Coronary artery (tissue), 2 donors: ENCODE measurements at regions not wholly inside any gene's neighbourhood (a gene's known extent, or its start where the extent isn't known, plus 50 kb on each side); places are given as distances from the start of the nearest gene placed in this dataset.

ENCODE experiments used
- DNase-seq: peaks from one replicate; pipeline ENCODE4 v3.0.0-alpha.2; 2017; ENCODE audit warnings: low spot score
- H3K27ac ChIP-seq, 2 donors: fragments of 200-600 bp; sonication (generic); one replicate each; pipeline ENCODE4 v1.5.1; 2016 to 2019
- H3K4me3 ChIP-seq: fragments of 200-600 bp; sonication (generic); 2 replicates; pipeline ENCODE4 v1.5.1; 2016; ENCODE audit warnings: mild to moderate bottlenecking, moderate library complexity
- TF ChIP-seq, protein P1 (sequence below): fragments of 200-600 bp; sonication (generic); IDR thresholded peaks from one replicate; pipeline ENCODE4 v1.5.1; 2019; ENCODE audit warnings: antibody characterized with exemption

- H3K4me3 ChIP-seq: no peak overlapping the region
- DNase-seq: no peak
- no peak overlapping the region for H3K27ac ChIP-seq
- TF ChIP-seq, protein P1, sequence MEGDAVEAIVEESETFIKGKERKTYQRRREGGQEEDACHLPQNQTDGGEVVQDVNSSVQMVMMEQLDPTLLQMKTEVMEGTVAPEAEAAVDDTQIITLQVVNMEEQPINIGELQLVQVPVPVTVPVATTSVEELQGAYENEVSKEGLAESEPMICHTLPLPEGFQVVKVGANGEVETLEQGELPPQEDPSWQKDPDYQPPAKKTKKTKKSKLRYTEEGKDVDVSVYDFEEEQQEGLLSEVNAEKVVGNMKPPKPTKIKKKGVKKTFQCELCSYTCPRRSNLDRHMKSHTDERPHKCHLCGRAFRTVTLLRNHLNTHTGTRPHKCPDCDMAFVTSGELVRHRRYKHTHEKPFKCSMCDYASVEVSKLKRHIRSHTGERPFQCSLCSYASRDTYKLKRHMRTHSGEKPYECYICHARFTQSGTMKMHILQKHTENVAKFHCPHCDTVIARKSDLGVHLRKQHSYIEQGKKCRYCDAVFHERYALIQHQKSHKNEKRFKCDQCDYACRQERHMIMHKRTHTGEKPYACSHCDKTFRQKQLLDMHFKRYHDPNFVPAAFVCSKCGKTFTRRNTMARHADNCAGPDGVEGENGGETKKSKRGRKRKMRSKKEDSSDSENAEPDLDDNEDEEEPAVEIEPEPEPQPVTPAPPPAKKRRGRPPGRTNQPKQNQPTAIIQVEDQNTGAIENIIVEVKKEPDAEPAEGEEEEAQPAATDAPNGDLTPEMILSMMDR: no peak
These were observed 189.1 kb downstream of the BMP2 start for GRCh38 chr20:6956574-6956973.

- DNase-seq: no peak
- Histone ChIP-seq H3K27ac (no peak overlapping the region), H3K4me3 (no peak overlapping the region)
- TF ChIP-seq, protein P1: no peak
These were observed 192.4 kb downstream of the BMP2 start for GRCh38 chr20:6959900-6960312.

- TF ChIP-seq, protein P1: no peak
- Histone ChIP-seq H3K27ac (no peak overlapping the region), H3K4me3 (no peak overlapping the region)
- no peak for DNase-seq
These were observed 199.2 kb downstream of the BMP2 start for GRCh38 chr20:6966721-6967120.

GRCh38 chr20:6974838-6975237 is 207.4 kb downstream of the BMP2 start:
- no peak overlapping the region for H3K27ac ChIP-seq
- no peak overlapping the region for H3K4me3 ChIP-seq
- DNase-seq: no peak
- TF ChIP-seq, protein P1: no peak

DNA sequence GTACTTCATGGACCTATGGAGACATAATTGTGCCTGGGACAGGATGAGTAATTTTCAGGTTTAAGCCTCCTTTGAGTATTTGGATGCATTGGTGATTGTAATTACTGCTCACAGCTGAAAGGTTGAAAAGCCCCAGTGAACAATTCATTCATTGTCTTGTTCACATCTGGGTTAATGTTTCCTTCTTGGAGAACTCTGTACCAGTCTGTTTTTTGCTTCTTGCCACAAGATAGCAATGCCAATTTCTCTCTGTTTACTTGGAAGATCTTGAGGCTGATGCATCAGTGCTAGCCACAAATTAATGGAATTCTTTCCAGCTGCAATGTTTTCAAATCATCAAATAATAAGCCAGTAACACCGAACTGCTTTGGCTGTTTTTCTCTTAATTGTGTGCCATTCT is 207.8 kb downstream of the BMP2 start:
- DNase-seq: no peak
- no peak overlapping the region for H3K4me3 ChIP-seq
- no peak overlapping the region for H3K27ac ChIP-seq
- TF ChIP-seq, protein P1: no peak

DNA sequence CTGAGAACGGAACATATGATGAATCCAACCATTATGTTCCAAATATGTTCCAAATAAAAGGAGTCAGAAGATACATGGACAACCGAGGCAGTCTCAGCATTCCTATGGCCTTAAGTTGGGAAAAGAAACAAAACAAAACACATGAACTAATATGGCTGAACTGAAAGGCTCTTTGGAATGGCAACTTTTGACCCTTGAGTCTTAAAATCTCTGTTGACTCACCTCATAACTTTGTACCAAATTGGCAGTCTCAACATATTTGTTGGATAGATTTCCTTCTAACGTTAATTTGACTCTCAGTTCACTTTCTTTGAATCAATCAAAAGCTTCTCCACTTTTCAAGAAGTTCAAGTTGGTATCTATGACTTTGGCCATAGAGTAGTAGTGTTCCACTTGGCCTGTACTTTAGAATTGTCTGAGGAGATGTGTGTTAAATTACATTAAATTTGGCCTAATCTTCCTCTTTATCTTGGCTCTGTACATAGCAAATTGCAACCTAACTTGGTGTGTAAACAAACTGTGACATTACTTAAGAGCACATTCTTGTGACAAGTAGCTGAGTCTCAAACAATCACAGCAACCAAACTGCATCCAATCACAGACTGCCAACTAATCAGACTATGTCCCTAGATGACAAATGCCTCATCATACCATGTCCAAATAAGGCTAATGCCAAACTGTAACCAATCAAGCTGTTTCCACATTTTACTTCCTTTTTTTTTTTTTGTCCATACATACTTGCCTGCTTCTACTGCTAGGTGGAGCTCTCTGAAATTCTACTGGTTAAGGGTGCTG is 208.8 kb downstream of the BMP2 start:
- H3K4me3 ChIP-seq: no peak overlapping the region
- TF ChIP-seq, protein P1: no peak
- H3K27ac ChIP-seq: no peak overlapping the region
- DNase-seq: no peak

GRCh38 chr20:6979621-6980020 is 212.1 kb downstream of the BMP2 start:
- TF ChIP-seq, protein P1: no peak
- H3K27ac ChIP-seq: no peak overlapping the region
- no peak for DNase-seq
- no peak overlapping the region for H3K4me3 ChIP-seq
